Left lung (tissue), 4 donors: ENCODE measurements at regions not wholly inside any gene's neighbourhood (a gene's known extent, or its start where the extent isn't known, plus 50 kb on each side); places are given as distances from the start of the nearest gene placed in this dataset.
A peak's percentile ranks its signal among the peaks of the same experiment; 100 is the strongest.
"Not testable (repeated sequence)": the region's sequence is repeated elsewhere in the genome, so short reads cannot be mapped to it uniquely, and the experiment has no call there.

Source experiments
- ATAC-seq: fragments of 200-7000 bp; cut with Tn5 transposase; one replicate; pipeline ENCODE4 v1.9.1; 2020; ENCODE audit warnings: moderate library complexity
- DNase-seq, 4 donors: peaks; one replicate each; pipeline ENCODE4 v3.0.0-alpha.2; 2013 to 2020
- H3K27ac ChIP-seq, 2 donors: fragments of 200-600 bp; sonication (generic) in 1 of 2; one replicate each; pipeline versions ENCODE4 v1.5.0 to v1.8.0; 2020 to 2021
- H3K27me3 ChIP-seq, 2 donors: fragments of 200-600 bp; sonication (generic) in 1 of 2; one replicate each; pipeline versions ENCODE4 v1.5.0 to v1.8.0; 2020 to 2021
- H3K36me3 ChIP-seq, 2 donors: fragments of 200-600 bp; sonication (generic) in 1 of 2; one replicate each; pipeline versions ENCODE4 v1.5.0 to v1.8.0; 2020 to 2021
- H3K4me1 ChIP-seq, 2 donors: fragments of 200-600 bp; one replicate each; pipeline ENCODE4 v1.8.0; 2021
- H3K4me3 ChIP-seq, 2 donors: fragments of 200-600 bp; sonication (generic) in 1 of 2; one replicate each; pipeline versions ENCODE4 v1.5.0 to v1.8.0; 2020 to 2021; ENCODE audit warnings: mild to moderate bottlenecking in 1 of 2
- H3K9me3 ChIP-seq, 2 donors: fragments of 200-600 bp; sonication (generic) in 1 of 2; one replicate each; pipeline versions ENCODE4 v1.5.0 to v1.8.0; 2020 to 2021
- intact Hi-C, 2 donors: fragments of 100-400 bp; cut with DNase I; formaldehyde crosslinking; loops; one replicate each; pipeline versions ENCODE4 v1.11.2 to v1.14.2; 2022
- TF ChIP-seq, protein P1 (sequence below), 2 donors: fragments of 200-600 bp; sonication (generic) in 1 of 2; IDR thresholded peaks; one replicate each; pipeline versions ENCODE4 v1.5.0 to v1.8.0; 2021; ENCODE audit warnings: antibody characterized with exemption in 2 of 2
- donor health status: DM: no; HTN: yes; CAD: no.
- donor health status: DM: no; HTN: no; CAD: no.

DNA sequence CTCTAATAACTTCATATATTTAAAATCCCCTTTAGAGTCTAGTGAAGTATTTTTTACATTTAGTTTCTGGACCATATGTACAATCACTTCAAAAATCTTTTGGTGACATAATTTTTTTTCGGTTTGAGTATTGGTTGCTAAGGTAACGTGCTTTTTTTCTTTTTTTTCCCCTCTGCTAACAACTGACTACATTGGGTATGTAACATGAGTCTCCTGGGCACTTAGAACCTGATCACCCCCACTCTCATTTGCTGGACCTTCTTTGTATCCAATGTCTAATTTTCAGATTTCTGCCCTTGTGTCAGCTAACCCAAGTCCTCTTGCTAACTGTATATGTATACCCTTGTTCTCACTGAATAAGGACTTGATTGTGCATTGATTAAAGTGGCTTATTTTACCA lies 592.9 kb upstream of the FLRT2 start:
- no peak for ATAC-seq
- no peak overlapping the region for H3K27ac ChIP-seq
- no peaks in the 10 kb centered on the region for H3K4me1 ChIP-seq
- H3K9me3 ChIP-seq, result peaks cover 0 to 2% of the 10 kb centered on the region in 2 donors
- H3K27me3 ChIP-seq, result no peaks in the 10 kb centered on the region
- DNase-seq, result no peak
- H3K4me3 ChIP-seq, result no peak overlapping the region
- no peaks in the 10 kb centered on the region for H3K36me3 ChIP-seq
- TF ChIP-seq, protein P1, sequence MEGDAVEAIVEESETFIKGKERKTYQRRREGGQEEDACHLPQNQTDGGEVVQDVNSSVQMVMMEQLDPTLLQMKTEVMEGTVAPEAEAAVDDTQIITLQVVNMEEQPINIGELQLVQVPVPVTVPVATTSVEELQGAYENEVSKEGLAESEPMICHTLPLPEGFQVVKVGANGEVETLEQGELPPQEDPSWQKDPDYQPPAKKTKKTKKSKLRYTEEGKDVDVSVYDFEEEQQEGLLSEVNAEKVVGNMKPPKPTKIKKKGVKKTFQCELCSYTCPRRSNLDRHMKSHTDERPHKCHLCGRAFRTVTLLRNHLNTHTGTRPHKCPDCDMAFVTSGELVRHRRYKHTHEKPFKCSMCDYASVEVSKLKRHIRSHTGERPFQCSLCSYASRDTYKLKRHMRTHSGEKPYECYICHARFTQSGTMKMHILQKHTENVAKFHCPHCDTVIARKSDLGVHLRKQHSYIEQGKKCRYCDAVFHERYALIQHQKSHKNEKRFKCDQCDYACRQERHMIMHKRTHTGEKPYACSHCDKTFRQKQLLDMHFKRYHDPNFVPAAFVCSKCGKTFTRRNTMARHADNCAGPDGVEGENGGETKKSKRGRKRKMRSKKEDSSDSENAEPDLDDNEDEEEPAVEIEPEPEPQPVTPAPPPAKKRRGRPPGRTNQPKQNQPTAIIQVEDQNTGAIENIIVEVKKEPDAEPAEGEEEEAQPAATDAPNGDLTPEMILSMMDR (IDR thresholded peaks at IDR 0.05), result no peak
- intact Hi-C loops, result no loop called here

DNA sequence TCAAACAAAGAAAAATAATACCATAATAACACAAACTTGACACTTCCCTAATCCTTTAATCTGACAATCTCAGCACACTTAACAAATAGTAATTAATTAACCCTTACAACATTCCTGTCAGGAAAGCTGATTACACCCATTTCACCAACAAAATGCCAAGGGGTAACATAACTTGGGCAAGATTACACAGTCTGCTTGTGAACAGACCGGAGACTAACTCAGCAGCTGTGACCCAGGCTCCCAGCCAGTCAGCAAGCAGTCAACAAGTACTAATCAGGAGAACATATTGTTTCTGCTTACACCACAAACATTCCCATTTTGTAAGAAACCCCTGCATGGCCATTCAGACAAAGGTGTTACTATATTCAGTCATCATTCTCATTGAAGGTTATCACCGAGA lies 592.5 kb upstream of the FLRT2 start:
- TF ChIP-seq, protein P1 (IDR thresholded peaks at IDR 0.05), result no peak
- DNase-seq (peak in 1 of 4 donors; percentile 7), ATAC-seq (no peak)
- intact Hi-C loops, result no loop called here
- no peak overlapping the region for H3K4me3 ChIP-seq
- no peaks in the 10 kb centered on the region for H3K4me1 ChIP-seq
- peaks cover 0 to 2% of the 10 kb centered on the region in 2 donors for H3K9me3 ChIP-seq
- no peaks in the 10 kb centered on the region for H3K36me3 ChIP-seq
- H3K27ac ChIP-seq, result no peak overlapping the region
- H3K27me3 ChIP-seq, result no peaks in the 10 kb centered on the region

DNA sequence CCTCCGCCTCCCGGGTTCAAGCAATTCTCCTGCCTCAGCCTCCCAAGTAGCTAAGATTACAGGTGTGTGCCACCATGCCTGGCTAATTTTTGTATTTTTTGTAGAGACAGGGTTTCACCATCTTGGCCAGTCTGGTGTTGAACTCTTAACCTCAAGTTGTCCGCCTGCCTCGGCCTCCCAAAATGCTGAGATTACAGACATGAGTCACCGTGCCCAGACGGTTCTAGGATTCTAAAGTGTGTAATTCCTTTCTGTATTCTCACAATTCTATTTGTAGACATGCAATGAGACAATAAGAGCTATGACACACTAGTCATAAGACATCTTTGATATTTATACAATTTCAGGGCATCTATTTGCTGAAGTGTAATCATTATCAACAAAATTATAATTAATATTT lies 585.0 kb upstream of the FLRT2 start:
- DNase-seq, H3K36me3 ChIP-seq, ATAC-seq, H3K27ac ChIP-seq, intact Hi-C loops, H3K4me1 ChIP-seq, H3K9me3 ChIP-seq, H3K4me3 ChIP-seq, H3K27me3 ChIP-seq: not testable (repeated sequence)

DNA sequence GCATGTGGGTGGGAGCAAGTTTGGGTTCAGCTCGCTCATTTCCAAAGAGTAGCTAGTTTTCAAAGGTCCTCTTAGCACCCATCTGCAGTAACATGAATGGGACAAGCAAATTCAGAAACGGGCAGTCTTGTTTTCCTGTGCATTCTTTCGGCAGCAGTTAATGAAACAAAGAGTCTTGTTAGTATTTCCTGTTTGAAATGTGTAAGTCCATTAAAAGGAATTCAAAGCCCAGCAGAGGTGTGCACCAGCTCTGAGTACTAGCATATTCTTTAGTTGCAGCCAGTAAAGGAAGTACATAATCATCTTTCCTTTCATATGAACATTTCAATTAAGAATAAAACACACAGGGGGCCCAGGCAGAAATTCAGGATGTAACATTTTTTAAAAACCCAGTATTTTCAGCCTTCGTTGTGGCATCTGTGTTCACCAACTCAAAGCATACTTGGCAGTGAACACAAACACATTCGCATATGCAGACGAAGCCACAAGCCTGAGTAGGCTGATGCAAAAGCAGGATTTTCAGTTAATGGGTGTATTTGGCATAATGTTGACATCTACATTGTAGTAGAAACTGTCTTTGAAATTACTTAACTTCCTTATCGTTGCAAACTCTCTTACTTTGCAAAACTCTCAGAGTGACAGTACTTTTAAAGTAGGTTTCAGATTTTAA lies 570.0 kb upstream of the FLRT2 start:
- no peaks in the 10 kb centered on the region for H3K36me3 ChIP-seq
- TF ChIP-seq, protein P1 (IDR thresholded peaks at IDR 0.05), result no peak
- ATAC-seq, result no peak

DNA sequence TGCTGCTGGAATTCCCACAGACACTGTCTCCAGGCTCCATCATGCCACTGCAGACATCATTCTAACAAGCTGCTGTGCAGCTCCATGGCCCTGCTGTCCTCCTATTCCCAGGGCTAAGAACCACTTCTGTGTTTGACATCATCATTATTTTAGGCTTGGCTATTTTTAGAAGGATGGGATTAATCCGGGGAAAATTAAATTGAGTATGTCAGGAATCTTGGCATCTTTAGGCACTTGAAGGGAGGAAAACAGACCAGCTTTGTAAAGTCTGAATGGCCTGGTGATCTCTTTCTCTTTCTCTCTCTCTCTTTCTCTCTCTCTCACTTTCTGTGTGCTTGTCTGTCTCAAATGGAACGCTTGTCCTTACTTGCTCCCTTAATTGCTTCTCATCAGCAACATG lies 568.3 kb upstream of the FLRT2 start:
- intact Hi-C loops, result no loop called here
- Histone ChIP-seq H3K27me3 (no peaks in the 10 kb centered on the region), H3K27ac (no peak overlapping the region), H3K4me1 (no peaks in the 10 kb centered on the region), H3K36me3 (no peaks in the 10 kb centered on the region), H3K4me3 (no peak overlapping the region), H3K9me3 (peaks cover 0 to 3% of the 10 kb centered on the region in 2 donors)
- no peak for DNase-seq
- TF ChIP-seq, protein P1 (IDR thresholded peaks at IDR 0.05), result no peak
- ATAC-seq, result no peak

More for the DNA sequence above, 570.0 kb upstream of the FLRT2 start:
- intact Hi-C loops, result no loop called here
- peaks cover 0 to 3% of the 10 kb centered on the region in 2 donors for H3K9me3 ChIP-seq
- H3K27me3 ChIP-seq, result no peaks in the 10 kb centered on the region
- H3K27ac ChIP-seq, result no peak overlapping the region
- H3K4me1 ChIP-seq, result no peaks in the 10 kb centered on the region
- no peak for DNase-seq
- H3K4me3 ChIP-seq, result no peak overlapping the region

DNA sequence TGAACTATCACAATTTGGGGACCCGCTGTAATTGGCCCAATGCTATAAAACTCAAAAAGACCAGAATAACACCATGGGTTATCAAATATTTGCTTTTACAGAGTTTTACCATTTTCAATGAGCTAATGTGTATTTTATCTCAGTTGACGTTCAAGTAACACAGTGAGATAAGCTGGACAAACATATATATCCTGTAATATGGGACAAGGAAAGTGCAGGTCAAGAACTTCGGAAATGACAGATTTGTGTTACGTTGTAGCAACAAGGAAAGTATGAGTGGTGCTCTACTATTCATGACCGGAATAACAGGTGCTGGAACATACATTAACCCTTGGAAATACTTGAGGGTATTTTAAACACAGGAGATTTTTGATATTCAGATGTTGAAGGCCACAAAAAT lies 566.4 kb upstream of the FLRT2 start:
- ATAC-seq, result no peak
- no peaks in the 10 kb centered on the region for H3K27me3 ChIP-seq

More for the DNA sequence above, 566.4 kb upstream of the FLRT2 start:
- DNase-seq, result peak in 2 of 4 donors; percentile 18 to 65
- Histone ChIP-seq H3K4me3 (no peak overlapping the region), H3K9me3 (peaks cover 0 to 3% of the 10 kb centered on the region in 2 donors), H3K4me1 (no peaks in the 10 kb centered on the region), H3K27ac (no peak overlapping the region), H3K36me3 (no peaks in the 10 kb centered on the region)
- intact Hi-C loops, result no loop called here
- TF ChIP-seq, protein P1 (IDR thresholded peaks at IDR 0.05), result no peak
